HAP-1 (cell line): ENCODE measurements at regions not wholly inside any gene's neighbourhood (a gene's known extent, or its start where the extent isn't known, plus 50 kb on each side); places are given as distances from the start of the nearest gene placed in this dataset.

Experiments used
- DNase-seq, 2 experiments: peaks; one replicate each; pipeline ENCODE4 v3.0.0-alpha.2; 2016 to 2020; ENCODE audit warnings: low spot score in 2 of 2
- H3K27me3 ChIP-seq: fragments of 250-450 bp; sonication (Bioruptor Pico); 2 replicates; pipeline ENCODE4 v1.5.1; 2020; ENCODE audit warnings: low read depth, mild to moderate bottlenecking, moderate library complexity
- H3K36me3 ChIP-seq: fragments of 250-450 bp; sonication (Bioruptor Pico); replicated peaks from 2 replicates; pipeline ENCODE4 v1.5.1; 2020; ENCODE audit warnings: mild to moderate bottlenecking
- H3K4me1 ChIP-seq: fragments of 250-450 bp; sonication (Bioruptor Pico); 2 replicates; pipeline ENCODE4 v1.5.1; 2020; ENCODE audit warnings: mild to moderate bottlenecking
- H3K4me3 ChIP-seq: fragments of 250-450 bp; sonication (Bioruptor Pico); 2 replicates; pipeline ENCODE4 v1.5.1; 2020; ENCODE audit warnings: mild to moderate bottlenecking, moderate library complexity
- H3K9me3 ChIP-seq: fragments of 250-450 bp; sonication (Bioruptor Pico); 2 replicates; pipeline ENCODE4 v1.5.1; 2020; ENCODE audit warnings: mild to moderate bottlenecking, moderate library complexity
- in situ Hi-C: fragments of 300-500 bp; cut with MboI; formaldehyde crosslinking; loops from 3 replicates; pipeline ENCODE4 v1.14.3; 2020; ENCODE audit warnings: low sequenced_read_pairs, inconsistent platforms, mixed read lengths

- in situ Hi-C loops, result no loop called here
- DNase-seq, result no peak
- no peak overlapping the region for H3K4me3 ChIP-seq
- H3K4me1 ChIP-seq, result peaks cover 7% of the 10 kb centered on the region; the same call in 1 of the 2 replicates
- no peaks in the 10 kb centered on the region for H3K9me3 ChIP-seq
- H3K36me3 ChIP-seq, result no peaks in the 10 kb centered on the region
- H3K27me3 ChIP-seq, result no peaks in the 10 kb centered on the region
These were observed 289.2 kb upstream of the SLC39A10 start for GRCh38 chr2:195367809-195368208.

- Histone ChIP-seq H3K4me1 (peaks cover 7% of the 10 kb centered on the region; the same call in 1 of the 2 replicates), H3K9me3 (no peaks in the 10 kb centered on the region), H3K27me3 (no peaks in the 10 kb centered on the region), H3K36me3 (no peaks in the 10 kb centered on the region), H3K4me3 (no peak overlapping the region)
- DNase-seq, result no peak
- in situ Hi-C loops, result no loop called here
These were observed 292.7 kb upstream of the SLC39A10 start for GRCh38 chr2:195364015-195364965.

- H3K27me3 ChIP-seq, result no peaks in the 10 kb centered on the region
- no peaks in the 10 kb centered on the region for H3K9me3 ChIP-seq
- no peak for DNase-seq
- H3K4me1 ChIP-seq, result peaks cover 7% of the 10 kb centered on the region; the same call in 1 of the 2 replicates
- no peaks in the 10 kb centered on the region for H3K36me3 ChIP-seq
- in situ Hi-C loops, result no loop called here
- H3K4me3 ChIP-seq, result no peak overlapping the region
These were observed 293.5 kb upstream of the SLC39A10 start for GRCh38 chr2:195363496-195363895.

- in situ Hi-C loops, result no loop called here
- H3K4me1 ChIP-seq, result peaks cover 7% of the 10 kb centered on the region; the same call in 1 of the 2 replicates
- H3K36me3 ChIP-seq, result no peaks in the 10 kb centered on the region
- no peaks in the 10 kb centered on the region for H3K27me3 ChIP-seq
- no peak overlapping the region for H3K4me3 ChIP-seq
- no peak for DNase-seq
- no peaks in the 10 kb centered on the region for H3K9me3 ChIP-seq
These were observed 296.8 kb upstream of the SLC39A10 start for GRCh38 chr2:195360242-195360641.

GRCh38 chr2:195359043-195359735 is 297.8 kb upstream of the SLC39A10 start:
- H3K4me1 ChIP-seq, result peaks cover 4% of the 10 kb centered on the region; the same call in 1 of the 2 replicates
- in situ Hi-C loops, result no loop called here

GRCh38 chr2:195356920-195357440 is 300.0 kb upstream of the SLC39A10 start:
- H3K27me3 ChIP-seq, result no peaks in the 10 kb centered on the region
- in situ Hi-C loops, result no loop called here
- no peaks in the 10 kb centered on the region for H3K36me3 ChIP-seq
- H3K9me3 ChIP-seq, result no peaks in the 10 kb centered on the region
- H3K4me3 ChIP-seq, result no peak overlapping the region
- DNase-seq, result no peak
- H3K4me1 ChIP-seq, result 0 out of 2 replicates have a peak, but pooled peaks cover 3% of the 10 kb centered on the region

More at GRCh38 chr2:195359043-195359735, 297.8 kb upstream of the SLC39A10 start:
- DNase-seq, result no peak
- no peaks in the 10 kb centered on the region for H3K36me3 ChIP-seq
- no peaks in the 10 kb centered on the region for H3K27me3 ChIP-seq
- H3K9me3 ChIP-seq, result no peaks in the 10 kb centered on the region
- no peak overlapping the region for H3K4me3 ChIP-seq

GRCh38 chr2:195356026-195356425 is 301.0 kb upstream of the SLC39A10 start:
- in situ Hi-C loops, result no loop called here
- Histone ChIP-seq H3K4me3 (no peak overlapping the region), H3K27me3 (no peaks in the 10 kb centered on the region), H3K4me1 (0 out of 2 replicates have a peak, but pooled peaks cover 3% of the 10 kb centered on the region), H3K9me3 (no peaks in the 10 kb centered on the region), H3K36me3 (no peaks in the 10 kb centered on the region)
- no peak for DNase-seq

GRCh38 chr2:195352581-195352980 is 304.4 kb upstream of the SLC39A10 start:
- H3K36me3 ChIP-seq, result no peaks in the 10 kb centered on the region
- in situ Hi-C loops, result no loop called here
- H3K9me3 ChIP-seq, result no peaks in the 10 kb centered on the region
- no peak overlapping the region for H3K4me3 ChIP-seq
- H3K4me1 ChIP-seq, result 0 out of 2 replicates have a peak, but pooled peaks cover 3% of the 10 kb centered on the region
- DNase-seq, result no peak
- H3K27me3 ChIP-seq, result no peaks in the 10 kb centered on the region

GRCh38 chr2:195343942-195344530 is 313.0 kb upstream of the SLC39A10 start:
- H3K27me3 ChIP-seq, result no peaks in the 10 kb centered on the region
- H3K9me3 ChIP-seq, result no peaks in the 10 kb centered on the region
- DNase-seq, result no peak
- H3K4me1 ChIP-seq, result no peaks in the 10 kb centered on the region
- in situ Hi-C loops, result no loop called here
- no peaks in the 10 kb centered on the region for H3K36me3 ChIP-seq
- no peak overlapping the region for H3K4me3 ChIP-seq

- H3K4me3 ChIP-seq, result no peak overlapping the region
- in situ Hi-C loops, result no loop called here
- DNase-seq, result no peak
- H3K4me1 ChIP-seq, result no peaks in the 10 kb centered on the region
- no peaks in the 10 kb centered on the region for H3K36me3 ChIP-seq
- H3K9me3 ChIP-seq, result no peaks in the 10 kb centered on the region
- H3K27me3 ChIP-seq, result no peaks in the 10 kb centered on the region
These were observed 313.5 kb upstream of the SLC39A10 start for GRCh38 chr2:195343540-195343939.

GRCh38 chr2:195342061-195342460 is 315.0 kb upstream of the SLC39A10 start:
- no peak overlapping the region for H3K4me3 ChIP-seq
- no peaks in the 10 kb centered on the region for H3K9me3 ChIP-seq
- DNase-seq, result no peak
- H3K4me1 ChIP-seq, result no peaks in the 10 kb centered on the region
- H3K36me3 ChIP-seq, result no peaks in the 10 kb centered on the region
- in situ Hi-C loops, result no loop called here
- no peaks in the 10 kb centered on the region for H3K27me3 ChIP-seq

GRCh38 chr2:195338856-195339255 is 318.2 kb upstream of the SLC39A10 start:
- no peaks in the 10 kb centered on the region for H3K36me3 ChIP-seq
- H3K4me3 ChIP-seq, result no peak overlapping the region
- H3K9me3 ChIP-seq, result no peaks in the 10 kb centered on the region
- in situ Hi-C loops, result no loop called here
- DNase-seq, result no peak
- H3K27me3 ChIP-seq, result no peaks in the 10 kb centered on the region
- no peaks in the 10 kb centered on the region for H3K4me1 ChIP-seq

GRCh38 chr2:195337597-195337996 is 319.4 kb upstream of the SLC39A10 start:
- H3K27me3 ChIP-seq, result no peaks in the 10 kb centered on the region
- in situ Hi-C loops, result no loop called here
- no peaks in the 10 kb centered on the region for H3K36me3 ChIP-seq
- no peak overlapping the region for H3K4me3 ChIP-seq
- H3K9me3 ChIP-seq, result no peaks in the 10 kb centered on the region
- H3K4me1 ChIP-seq, result no peaks in the 10 kb centered on the region
- no peak for DNase-seq
